ENCODE measurements at regions not wholly inside any gene's neighbourhood (a gene's known extent, or its start where the extent isn't known, plus 50 kb on each side); places are given as distances from the start of the nearest gene placed in this dataset.

DNA sequence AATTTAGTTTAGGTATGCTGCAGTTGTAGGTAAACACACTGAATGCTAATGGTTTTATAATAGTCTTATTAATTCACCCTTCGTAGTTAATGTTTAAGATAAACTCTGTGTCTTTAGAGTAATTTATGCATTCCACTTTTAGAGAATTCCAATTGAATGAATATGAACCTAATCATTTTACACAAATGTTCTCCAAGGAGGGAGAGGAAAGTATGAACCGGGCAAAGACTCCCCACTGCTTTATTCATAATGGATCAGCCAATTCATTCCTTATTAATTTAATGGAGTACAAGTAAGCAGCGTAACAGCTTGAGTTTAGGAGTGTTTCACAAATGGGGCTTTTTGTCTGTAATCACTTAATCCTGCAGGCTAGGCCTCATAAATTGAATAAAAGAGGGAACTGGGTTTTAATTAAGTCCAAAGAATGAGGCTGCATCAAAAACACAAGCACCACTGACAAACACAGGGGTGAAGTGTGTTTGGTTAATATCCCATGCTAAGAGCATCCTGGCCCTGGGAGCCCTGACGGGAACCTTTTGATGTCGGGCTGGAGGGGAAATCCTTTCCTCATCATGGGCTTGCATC, 375.7 kb upstream of the DYNLRB2 start:
- Histone ChIP-seq H3K79me2 (ENCODE audit: insufficient read depth, low read length) (no peaks in the 10 kb centered on the region), H3F3A (ENCODE audit: low read depth) (no peaks in the 10 kb centered on the region), H3K9ac (ENCODE audit: low read depth, low read length, poor library complexity, severe bottlenecking) (no peak overlapping the region), H3K36me3 (ENCODE audit: insufficient read depth, low read length) (no peaks in the 10 kb centered on the region), H3K4me2 (ENCODE audit: low read depth, low read length, poor library complexity, severe bottlenecking) (no peak overlapping the region), H4K20me1 (ENCODE audit: insufficient read depth, low read length, poor library complexity, severe bottlenecking) (no peaks in the 10 kb centered on the region), H3K4me1 (ENCODE audit: insufficient read depth, low read length, poor library complexity, severe bottlenecking) (no peaks in the 10 kb centered on the region), H2AFZ (ENCODE audit: low read length) (no peak overlapping the region), H3K9me3 (ENCODE audit: insufficient read depth, low read depth, low read length) (no peaks in the 10 kb centered on the region), H3K4me3 (ENCODE audit: low read length, poor library complexity, severe bottlenecking) (no peak overlapping the region), H3K9me2 (replicated peaks; ENCODE audit: low read depth, low read length) (no peaks in the 10 kb centered on the region), H3K27me3 (ENCODE audit: insufficient read depth, low read length, poor library complexity, severe bottlenecking) (no peaks in the 10 kb centered on the region)
- no peak for TF ChIP-seq EZH2phosphoT487 (IDR thresholded peaks at IDR 0.05; ENCODE audit: borderline replicate concordance)
- TF ChIP-seq, protein P1, sequence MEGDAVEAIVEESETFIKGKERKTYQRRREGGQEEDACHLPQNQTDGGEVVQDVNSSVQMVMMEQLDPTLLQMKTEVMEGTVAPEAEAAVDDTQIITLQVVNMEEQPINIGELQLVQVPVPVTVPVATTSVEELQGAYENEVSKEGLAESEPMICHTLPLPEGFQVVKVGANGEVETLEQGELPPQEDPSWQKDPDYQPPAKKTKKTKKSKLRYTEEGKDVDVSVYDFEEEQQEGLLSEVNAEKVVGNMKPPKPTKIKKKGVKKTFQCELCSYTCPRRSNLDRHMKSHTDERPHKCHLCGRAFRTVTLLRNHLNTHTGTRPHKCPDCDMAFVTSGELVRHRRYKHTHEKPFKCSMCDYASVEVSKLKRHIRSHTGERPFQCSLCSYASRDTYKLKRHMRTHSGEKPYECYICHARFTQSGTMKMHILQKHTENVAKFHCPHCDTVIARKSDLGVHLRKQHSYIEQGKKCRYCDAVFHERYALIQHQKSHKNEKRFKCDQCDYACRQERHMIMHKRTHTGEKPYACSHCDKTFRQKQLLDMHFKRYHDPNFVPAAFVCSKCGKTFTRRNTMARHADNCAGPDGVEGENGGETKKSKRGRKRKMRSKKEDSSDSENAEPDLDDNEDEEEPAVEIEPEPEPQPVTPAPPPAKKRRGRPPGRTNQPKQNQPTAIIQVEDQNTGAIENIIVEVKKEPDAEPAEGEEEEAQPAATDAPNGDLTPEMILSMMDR (conservative IDR thresholded peaks at IDR 0.05; ENCODE audit: low read length), result no peak

DNA sequence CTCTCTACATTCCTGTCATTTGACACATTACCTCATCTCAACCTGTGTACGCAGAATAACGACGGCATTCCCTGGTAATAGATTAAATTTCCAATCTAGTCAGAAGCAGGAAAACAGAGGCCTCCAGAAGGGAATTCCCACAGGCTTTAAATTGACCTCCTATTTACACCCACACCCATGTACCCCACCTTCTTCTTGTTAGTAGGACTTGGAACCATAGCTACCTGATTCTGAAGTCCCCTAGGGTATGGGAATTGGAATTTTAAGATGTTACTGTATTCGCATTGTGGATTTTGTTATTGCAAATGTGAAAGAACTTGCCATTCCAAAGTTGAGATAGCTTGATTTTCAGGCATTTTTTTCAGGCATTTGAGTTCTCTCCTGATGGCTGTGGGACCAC, 377.5 kb upstream of the DYNLRB2 start:
- no peaks in the 10 kb centered on the region for H3K9me3 ChIP-seq (ENCODE audit: insufficient read depth, low read depth, low read length)
- no peak overlapping the region for H2AFZ ChIP-seq (ENCODE audit: low read length)

GRCh38 chr16:80161799-80162739, 378.7 kb upstream of the DYNLRB2 start:
- no peaks in the 10 kb centered on the region for H3K4me1 ChIP-seq (ENCODE audit: insufficient read depth, low read length, poor library complexity, severe bottlenecking)
- no peaks in the 10 kb centered on the region for H3F3A ChIP-seq (ENCODE audit: low read depth)
- H2AFZ ChIP-seq (ENCODE audit: low read length), result no peak overlapping the region
- H3K9ac ChIP-seq (ENCODE audit: low read depth, low read length, poor library complexity, severe bottlenecking), result no peak overlapping the region
- H4K20me1 ChIP-seq (ENCODE audit: insufficient read depth, low read length, poor library complexity, severe bottlenecking), result no peaks in the 10 kb centered on the region
- no peaks in the 10 kb centered on the region for H3K9me2 ChIP-seq (replicated peaks; ENCODE audit: low read depth, low read length)
- H3K36me3 ChIP-seq (ENCODE audit: insufficient read depth, low read length), result no peaks in the 10 kb centered on the region
- H3K27me3 ChIP-seq (ENCODE audit: insufficient read depth, low read length, poor library complexity, severe bottlenecking), result no peaks in the 10 kb centered on the region
- H3K4me3 ChIP-seq (ENCODE audit: low read length, poor library complexity, severe bottlenecking), result no peak overlapping the region
- TF ChIP-seq, protein P1 (conservative IDR thresholded peaks at IDR 0.05; ENCODE audit: low read length), result no peak
- no peak for TF ChIP-seq EZH2phosphoT487 (IDR thresholded peaks at IDR 0.05; ENCODE audit: borderline replicate concordance)
- no peak overlapping the region for H3K4me2 ChIP-seq (ENCODE audit: low read depth, low read length, poor library complexity, severe bottlenecking)
- H3K79me2 ChIP-seq (ENCODE audit: insufficient read depth, low read length), result no peaks in the 10 kb centered on the region
- no peaks in the 10 kb centered on the region for H3K9me3 ChIP-seq (ENCODE audit: insufficient read depth, low read depth, low read length)

More for the DNA sequence above, 377.5 kb upstream of the DYNLRB2 start:
- TF ChIP-seq EZH2phosphoT487 (IDR thresholded peaks at IDR 0.05; ENCODE audit: borderline replicate concordance), result no peak
- TF ChIP-seq, protein P1 (conservative IDR thresholded peaks at IDR 0.05; ENCODE audit: low read length), result no peak
- no peak overlapping the region for H3K9ac ChIP-seq (ENCODE audit: low read depth, low read length, poor library complexity, severe bottlenecking)
- no peaks in the 10 kb centered on the region for H3K27me3 ChIP-seq (ENCODE audit: insufficient read depth, low read length, poor library complexity, severe bottlenecking)
- H3K36me3 ChIP-seq (ENCODE audit: insufficient read depth, low read length), result no peaks in the 10 kb centered on the region
- no peaks in the 10 kb centered on the region for H3K4me1 ChIP-seq (ENCODE audit: insufficient read depth, low read length, poor library complexity, severe bottlenecking)
- no peak overlapping the region for H3K4me2 ChIP-seq (ENCODE audit: low read depth, low read length, poor library complexity, severe bottlenecking)
- H3K4me3 ChIP-seq (ENCODE audit: low read length, poor library complexity, severe bottlenecking), result no peak overlapping the region
- H4K20me1 ChIP-seq (ENCODE audit: insufficient read depth, low read length, poor library complexity, severe bottlenecking), result no peaks in the 10 kb centered on the region
- H3K9me2 ChIP-seq (replicated peaks; ENCODE audit: low read depth, low read length), result no peaks in the 10 kb centered on the region
- no peaks in the 10 kb centered on the region for H3K79me2 ChIP-seq (ENCODE audit: insufficient read depth, low read length)
- no peaks in the 10 kb centered on the region for H3F3A ChIP-seq (ENCODE audit: low read depth)
